GM23338 (cell line): ENCODE measurements at regions not wholly inside any gene's neighbourhood (a gene's known extent, or its start where the extent isn't known, plus 50 kb on each side); places are given as distances from the start of the nearest gene placed in this dataset.

Experiments
- CREB1 ChIP-seq: fragments of 250-450 bp; sonication (Bioruptor Pico); IDR thresholded peaks from 2 replicates; pipeline ENCODE4 v1.5.0; 2020; ENCODE audit warnings: low read depth, mild to moderate bottlenecking, moderate library complexity
- EZH2 ChIP-seq: fragments of 200-600 bp; sonication (generic); IDR thresholded peaks from one replicate; pipeline ENCODE4 v1.8.0; 2017; ENCODE audit warnings: antibody characterized with exemption, mild to moderate bottlenecking, low read depth; ENCODE audit not compliant: unreplicated experiment
- NANOG ChIP-seq: IDR thresholded peaks from 2 replicates; pipeline ENCODE4 v1.6.1; 2016; ENCODE audit warnings: antibody characterized with exemption, borderline replicate concordance
- POLR2AphosphoS5 ChIP-seq: IDR thresholded peaks from 2 replicates; pipeline ENCODE4 v1.6.1; 2016; ENCODE audit warnings: antibody characterized with exemption, low read depth
- ZNF114 ChIP-seq: fragments of 250-450 bp; sonication (Bioruptor Pico); IDR thresholded peaks from 2 replicates; pipeline ENCODE4 v1.5.0; 2020; ENCODE audit warnings: mild to moderate bottlenecking, moderate library complexity
- TF ChIP-seq, protein P1 (sequence below), 2 experiments: fragments of 200-600 bp in 1 of 2; sonication (generic) in 1 of 2; conservative IDR thresholded peaks; 2 replicates each; pipeline versions ENCODE4 v1.5.1 to v1.6.1; 2016 to 2017; ENCODE audit warnings: antibody characterized with exemption in 2 of 2, low read depth in 2 of 2, mild to moderate bottlenecking in 2 of 2, moderate library complexity in 1 of 2
- TF ChIP-seq, protein P2 (sequence below): IDR thresholded peaks from one replicate; pipeline ENCODE4 v1.6.1; 2018; ENCODE audit warnings: antibody characterized with exemption; ENCODE audit not compliant: unreplicated experiment
- TF ChIP-seq, protein P3 (sequence below): fragments of 250-450 bp; sonication (Bioruptor Pico); IDR thresholded peaks from 2 replicates; pipeline ENCODE4 v1.5.0; 2020; ENCODE audit warnings: mild to moderate bottlenecking, moderate library complexity

DNA sequence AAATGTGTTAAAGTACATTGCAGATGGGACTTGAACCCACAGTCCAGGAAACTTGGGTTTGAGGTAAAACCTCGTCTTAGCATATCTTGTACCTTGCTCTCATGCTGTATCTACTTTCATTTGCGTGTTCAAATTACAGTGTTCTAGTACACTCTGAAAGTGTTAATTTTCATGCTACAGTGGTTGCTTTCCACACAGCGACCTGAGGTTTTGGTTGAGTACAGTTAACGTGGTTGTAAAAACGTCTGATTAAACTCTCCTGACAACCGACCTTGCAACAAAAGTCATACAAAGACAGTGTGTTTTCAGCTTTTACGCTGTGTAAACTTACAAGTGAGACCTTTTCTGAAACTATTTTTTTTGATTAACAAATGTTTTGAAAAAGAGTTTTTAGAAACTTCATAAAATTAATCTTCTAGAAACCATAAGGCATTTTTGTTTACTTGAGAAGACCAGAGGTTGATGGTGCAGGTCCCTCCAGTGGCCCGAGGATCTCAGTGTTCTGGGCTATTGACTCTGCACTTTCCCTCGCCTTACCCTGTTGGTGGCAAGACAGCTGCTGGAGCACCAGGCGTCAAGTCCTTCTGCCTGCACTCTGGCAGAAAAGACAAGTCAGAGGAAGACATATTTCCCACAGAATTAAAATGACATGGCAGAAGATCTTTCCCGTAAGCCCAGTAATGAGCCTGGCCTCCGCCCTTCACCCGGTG, 334.0 kb downstream of the THBS2 start:
- TF ChIP-seq CREB1 (CRISPR knock-in tag) = no peak
- no peak for TF ChIP-seq NANOG
- TF ChIP-seq, protein P1, sequence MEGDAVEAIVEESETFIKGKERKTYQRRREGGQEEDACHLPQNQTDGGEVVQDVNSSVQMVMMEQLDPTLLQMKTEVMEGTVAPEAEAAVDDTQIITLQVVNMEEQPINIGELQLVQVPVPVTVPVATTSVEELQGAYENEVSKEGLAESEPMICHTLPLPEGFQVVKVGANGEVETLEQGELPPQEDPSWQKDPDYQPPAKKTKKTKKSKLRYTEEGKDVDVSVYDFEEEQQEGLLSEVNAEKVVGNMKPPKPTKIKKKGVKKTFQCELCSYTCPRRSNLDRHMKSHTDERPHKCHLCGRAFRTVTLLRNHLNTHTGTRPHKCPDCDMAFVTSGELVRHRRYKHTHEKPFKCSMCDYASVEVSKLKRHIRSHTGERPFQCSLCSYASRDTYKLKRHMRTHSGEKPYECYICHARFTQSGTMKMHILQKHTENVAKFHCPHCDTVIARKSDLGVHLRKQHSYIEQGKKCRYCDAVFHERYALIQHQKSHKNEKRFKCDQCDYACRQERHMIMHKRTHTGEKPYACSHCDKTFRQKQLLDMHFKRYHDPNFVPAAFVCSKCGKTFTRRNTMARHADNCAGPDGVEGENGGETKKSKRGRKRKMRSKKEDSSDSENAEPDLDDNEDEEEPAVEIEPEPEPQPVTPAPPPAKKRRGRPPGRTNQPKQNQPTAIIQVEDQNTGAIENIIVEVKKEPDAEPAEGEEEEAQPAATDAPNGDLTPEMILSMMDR (conservative IDR thresholded peaks at IDR 0.05; ENCODE audit: low read depth in 2 of 2) = no peak
- no peak for TF ChIP-seq EZH2
- TF ChIP-seq POLR2AphosphoS5 = no peak
- TF ChIP-seq, protein P2, sequence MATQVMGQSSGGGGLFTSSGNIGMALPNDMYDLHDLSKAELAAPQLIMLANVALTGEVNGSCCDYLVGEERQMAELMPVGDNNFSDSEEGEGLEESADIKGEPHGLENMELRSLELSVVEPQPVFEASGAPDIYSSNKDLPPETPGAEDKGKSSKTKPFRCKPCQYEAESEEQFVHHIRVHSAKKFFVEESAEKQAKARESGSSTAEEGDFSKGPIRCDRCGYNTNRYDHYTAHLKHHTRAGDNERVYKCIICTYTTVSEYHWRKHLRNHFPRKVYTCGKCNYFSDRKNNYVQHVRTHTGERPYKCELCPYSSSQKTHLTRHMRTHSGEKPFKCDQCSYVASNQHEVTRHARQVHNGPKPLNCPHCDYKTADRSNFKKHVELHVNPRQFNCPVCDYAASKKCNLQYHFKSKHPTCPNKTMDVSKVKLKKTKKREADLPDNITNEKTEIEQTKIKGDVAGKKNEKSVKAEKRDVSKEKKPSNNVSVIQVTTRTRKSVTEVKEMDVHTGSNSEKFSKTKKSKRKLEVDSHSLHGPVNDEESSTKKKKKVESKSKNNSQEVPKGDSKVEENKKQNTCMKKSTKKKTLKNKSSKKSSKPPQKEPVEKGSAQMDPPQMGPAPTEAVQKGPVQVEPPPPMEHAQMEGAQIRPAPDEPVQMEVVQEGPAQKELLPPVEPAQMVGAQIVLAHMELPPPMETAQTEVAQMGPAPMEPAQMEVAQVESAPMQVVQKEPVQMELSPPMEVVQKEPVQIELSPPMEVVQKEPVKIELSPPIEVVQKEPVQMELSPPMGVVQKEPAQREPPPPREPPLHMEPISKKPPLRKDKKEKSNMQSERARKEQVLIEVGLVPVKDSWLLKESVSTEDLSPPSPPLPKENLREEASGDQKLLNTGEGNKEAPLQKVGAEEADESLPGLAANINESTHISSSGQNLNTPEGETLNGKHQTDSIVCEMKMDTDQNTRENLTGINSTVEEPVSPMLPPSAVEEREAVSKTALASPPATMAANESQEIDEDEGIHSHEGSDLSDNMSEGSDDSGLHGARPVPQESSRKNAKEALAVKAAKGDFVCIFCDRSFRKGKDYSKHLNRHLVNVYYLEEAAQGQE = no peak
- TF ChIP-seq ZNF114 (CRISPR knock-in tag) = no peak
- TF ChIP-seq, protein P3, sequence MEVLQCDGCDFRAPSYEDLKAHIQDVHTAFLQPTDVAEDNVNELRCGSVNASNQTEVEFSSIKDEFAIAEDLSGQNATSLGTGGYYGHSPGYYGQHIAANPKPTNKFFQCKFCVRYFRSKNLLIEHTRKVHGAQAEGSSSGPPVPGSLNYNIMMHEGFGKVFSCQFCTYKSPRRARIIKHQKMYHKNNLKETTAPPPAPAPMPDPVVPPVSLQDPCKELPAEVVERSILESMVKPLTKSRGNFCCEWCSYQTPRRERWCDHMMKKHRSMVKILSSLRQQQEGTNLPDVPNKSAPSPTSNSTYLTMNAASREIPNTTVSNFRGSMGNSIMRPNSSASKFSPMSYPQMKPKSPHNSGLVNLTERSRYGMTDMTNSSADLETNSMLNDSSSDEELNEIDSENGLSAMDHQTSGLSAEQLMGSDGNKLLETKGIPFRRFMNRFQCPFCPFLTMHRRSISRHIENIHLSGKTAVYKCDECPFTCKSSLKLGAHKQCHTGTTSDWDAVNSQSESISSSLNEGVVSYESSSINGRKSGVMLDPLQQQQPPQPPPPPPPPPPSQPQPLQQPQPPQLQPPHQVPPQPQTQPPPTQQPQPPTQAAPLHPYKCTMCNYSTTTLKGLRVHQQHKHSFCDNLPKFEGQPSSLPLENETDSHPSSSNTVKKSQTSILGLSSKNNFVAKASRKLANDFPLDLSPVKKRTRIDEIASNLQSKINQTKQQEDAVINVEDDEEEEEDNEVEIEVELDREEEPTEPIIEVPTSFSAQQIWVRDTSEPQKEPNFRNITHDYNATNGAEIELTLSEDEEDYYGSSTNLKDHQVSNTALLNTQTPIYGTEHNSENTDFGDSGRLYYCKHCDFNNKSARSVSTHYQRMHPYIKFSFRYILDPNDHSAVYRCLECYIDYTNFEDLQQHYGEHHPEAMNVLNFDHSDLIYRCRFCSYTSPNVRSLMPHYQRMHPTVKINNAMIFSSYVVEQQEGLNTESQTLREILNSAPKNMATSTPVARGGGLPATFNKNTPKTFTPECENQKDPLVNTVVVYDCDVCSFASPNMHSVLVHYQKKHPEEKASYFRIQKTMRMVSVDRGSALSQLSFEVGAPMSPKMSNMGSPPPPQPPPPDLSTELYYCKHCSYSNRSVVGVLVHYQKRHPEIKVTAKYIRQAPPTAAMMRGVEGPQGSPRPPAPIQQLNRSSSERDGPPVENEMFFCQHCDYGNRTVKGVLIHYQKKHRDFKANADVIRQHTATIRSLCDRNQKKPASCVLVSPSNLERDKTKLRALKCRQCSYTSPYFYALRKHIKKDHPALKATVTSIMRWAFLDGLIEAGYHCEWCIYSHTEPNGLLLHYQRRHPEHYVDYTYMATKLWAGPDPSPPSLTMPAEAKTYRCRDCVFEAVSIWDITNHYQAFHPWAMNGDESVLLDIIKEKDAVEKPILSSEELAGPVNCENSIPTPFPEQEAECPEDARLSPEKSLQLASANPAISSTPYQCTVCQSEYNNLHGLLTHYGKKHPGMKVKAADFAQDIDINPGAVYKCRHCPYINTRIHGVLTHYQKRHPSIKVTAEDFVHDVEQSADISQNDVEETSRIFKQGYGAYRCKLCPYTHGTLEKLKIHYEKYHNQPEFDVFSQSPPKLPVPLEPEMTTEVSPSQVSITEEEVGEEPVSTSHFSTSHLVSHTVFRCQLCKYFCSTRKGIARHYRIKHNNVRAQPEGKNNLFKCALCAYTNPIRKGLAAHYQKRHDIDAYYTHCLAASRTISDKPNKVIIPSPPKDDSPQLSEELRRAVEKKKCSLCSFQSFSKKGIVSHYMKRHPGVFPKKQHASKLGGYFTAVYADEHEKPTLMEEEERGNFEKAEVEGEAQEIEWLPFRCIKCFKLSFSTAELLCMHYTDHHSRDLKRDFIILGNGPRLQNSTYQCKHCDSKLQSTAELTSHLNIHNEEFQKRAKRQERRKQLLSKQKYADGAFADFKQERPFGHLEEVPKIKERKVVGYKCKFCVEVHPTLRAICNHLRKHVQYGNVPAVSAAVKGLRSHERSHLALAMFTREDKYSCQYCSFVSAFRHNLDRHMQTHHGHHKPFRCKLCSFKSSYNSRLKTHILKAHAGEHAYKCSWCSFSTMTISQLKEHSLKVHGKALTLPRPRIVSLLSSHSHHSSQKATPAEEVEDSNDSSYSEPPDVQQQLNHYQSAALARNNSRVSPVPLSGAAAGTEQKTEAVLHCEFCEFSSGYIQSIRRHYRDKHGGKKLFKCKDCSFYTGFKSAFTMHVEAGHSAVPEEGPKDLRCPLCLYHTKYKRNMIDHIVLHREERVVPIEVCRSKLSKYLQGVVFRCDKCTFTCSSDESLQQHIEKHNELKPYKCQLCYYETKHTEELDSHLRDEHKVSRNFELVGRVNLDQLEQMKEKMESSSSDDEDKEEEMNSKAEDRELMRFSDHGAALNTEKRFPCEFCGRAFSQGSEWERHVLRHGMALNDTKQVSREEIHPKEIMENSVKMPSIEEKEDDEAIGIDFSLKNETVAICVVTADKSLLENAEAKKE (CRISPR knock-in tag) = no peak
